ENCODE measurements at regions not wholly inside any gene's neighbourhood (a gene's known extent, or its start where the extent isn't known, plus 50 kb on each side); places are given as distances from the start of the nearest gene placed in this dataset.

- H3K27ac ChIP-seq (ENCODE audit: low read depth, low read length) = no peak overlapping the region
- H3K4me3 ChIP-seq (ENCODE audit: low read depth in 1 of 5, low read length in 5 of 5) = no peak overlapping the region
- H3K9ac ChIP-seq (ENCODE audit: low read length in 5 of 5) = no peak overlapping the region
- peaks cover 0 to 4% (median 2%) of the 10 kb centered on the region in 5 donors for H3K9me3 ChIP-seq (ENCODE audit: control insufficient read depth in 5 of 5, low read length in 5 of 5)
- H3K27me3 ChIP-seq (ENCODE audit: control insufficient read depth in 5 of 5, insufficient read depth in 4 of 5, low read length in 5 of 5) = no peaks in the 10 kb centered on the region
- no peaks in the 10 kb centered on the region for H3K4me1 ChIP-seq (ENCODE audit: control insufficient read depth in 5 of 5, insufficient read depth in 5 of 5, low read length in 5 of 5)
- H3K36me3 ChIP-seq (ENCODE audit: control insufficient read depth in 5 of 5, insufficient read depth in 5 of 5, low read length in 5 of 5) = no peaks in the 10 kb centered on the region
Observed at GRCh38 chr13:87903553-87903952, 232.4 kb downstream of the SLITRK5 start.

DNA sequence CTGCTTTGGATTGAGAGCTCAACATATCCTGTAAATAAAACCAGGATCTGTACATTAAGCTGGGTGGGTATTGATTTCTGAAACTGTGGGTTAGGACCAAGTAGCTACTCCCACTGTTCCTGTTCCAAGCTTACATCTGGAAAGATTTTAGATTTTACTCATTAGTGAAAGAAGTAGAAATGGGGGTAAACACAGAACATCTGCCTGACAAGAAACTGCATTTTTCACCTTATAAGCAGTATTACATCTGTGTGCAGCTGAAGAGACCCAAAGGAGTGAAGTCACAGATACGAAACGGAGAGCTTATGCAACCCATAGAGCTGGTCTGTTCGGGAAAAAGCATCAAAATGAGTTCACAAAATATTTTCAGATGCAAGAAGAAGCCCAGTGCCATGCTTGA, 235.2 kb downstream of the SLITRK5 start:
- Histone ChIP-seq H3K27ac (ENCODE audit: low read depth, low read length) (no peak overlapping the region), H3K4me1 (ENCODE audit: control insufficient read depth in 5 of 5, insufficient read depth in 5 of 5, low read length in 5 of 5) (no peaks in the 10 kb centered on the region), H3K27me3 (ENCODE audit: control insufficient read depth in 5 of 5, insufficient read depth in 4 of 5, low read length in 5 of 5) (no peaks in the 10 kb centered on the region), H3K9ac (ENCODE audit: low read length in 5 of 5) (no peak overlapping the region), H3K4me3 (ENCODE audit: low read depth in 1 of 5, low read length in 5 of 5) (no peak overlapping the region), H3K9me3 (ENCODE audit: control insufficient read depth in 5 of 5, low read length in 5 of 5) (no peaks in the 10 kb centered on the region), H3K36me3 (ENCODE audit: control insufficient read depth in 5 of 5, insufficient read depth in 5 of 5, low read length in 5 of 5) (no peaks in the 10 kb centered on the region)

- Histone ChIP-seq H3K4me3 (ENCODE audit: low read depth in 1 of 5, low read length in 5 of 5) (no peak overlapping the region), H3K36me3 (ENCODE audit: control insufficient read depth in 5 of 5, insufficient read depth in 5 of 5, low read length in 5 of 5) (no peaks in the 10 kb centered on the region), H3K27me3 (ENCODE audit: control insufficient read depth in 5 of 5, insufficient read depth in 4 of 5, low read length in 5 of 5) (no peaks in the 10 kb centered on the region), H3K9ac (ENCODE audit: low read length in 5 of 5) (no peak overlapping the region), H3K27ac (ENCODE audit: low read depth, low read length) (no peak overlapping the region), H3K4me1 (ENCODE audit: control insufficient read depth in 5 of 5, insufficient read depth in 5 of 5, low read length in 5 of 5) (no peaks in the 10 kb centered on the region), H3K9me3 (ENCODE audit: control insufficient read depth in 5 of 5, low read length in 5 of 5) (no peaks in the 10 kb centered on the region)
Observed at GRCh38 chr13:87907202-87907601, 236.0 kb downstream of the SLITRK5 start.

DNA sequence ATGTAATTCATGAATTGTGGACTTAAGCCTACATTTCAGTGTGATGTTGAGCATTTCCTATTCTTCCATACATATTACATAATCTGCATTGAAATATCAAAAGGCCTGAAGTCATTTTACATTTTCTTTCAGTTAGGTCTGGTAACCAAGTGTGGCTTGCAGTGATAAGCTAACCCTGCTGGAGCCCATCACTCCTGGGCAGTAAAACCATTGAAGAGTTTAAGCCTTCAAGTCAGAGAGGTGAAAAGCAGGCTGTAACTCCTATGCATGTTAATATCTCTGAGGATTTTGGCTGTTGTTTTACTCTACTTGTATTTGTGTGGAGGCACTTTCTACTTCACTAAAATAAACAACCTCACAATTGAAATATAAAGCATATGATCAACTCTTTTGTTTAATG, 248.8 kb downstream of the SLITRK5 start:
- no peaks in the 10 kb centered on the region for H3K9me3 ChIP-seq (ENCODE audit: control insufficient read depth in 5 of 5, low read length in 5 of 5)

GRCh38 chr13:87923753-87924152, 252.6 kb downstream of the SLITRK5 start:
- no peaks in the 10 kb centered on the region for H3K27me3 ChIP-seq (ENCODE audit: control insufficient read depth in 5 of 5, insufficient read depth in 4 of 5, low read length in 5 of 5)
- no peaks in the 10 kb centered on the region for H3K4me1 ChIP-seq (ENCODE audit: control insufficient read depth in 5 of 5, insufficient read depth in 5 of 5, low read length in 5 of 5)
- H3K36me3 ChIP-seq (ENCODE audit: control insufficient read depth in 5 of 5, insufficient read depth in 5 of 5, low read length in 5 of 5) = no peaks in the 10 kb centered on the region

More for the DNA sequence above, 248.8 kb downstream of the SLITRK5 start:
- H3K27ac ChIP-seq (ENCODE audit: low read depth, low read length) = no peak overlapping the region
- H3K27me3 ChIP-seq (ENCODE audit: control insufficient read depth in 5 of 5, insufficient read depth in 4 of 5, low read length in 5 of 5) = no peaks in the 10 kb centered on the region
- no peak overlapping the region for H3K4me3 ChIP-seq (ENCODE audit: low read depth in 1 of 5, low read length in 5 of 5)
- no peaks in the 10 kb centered on the region for H3K4me1 ChIP-seq (ENCODE audit: control insufficient read depth in 5 of 5, insufficient read depth in 5 of 5, low read length in 5 of 5)
- no peaks in the 10 kb centered on the region for H3K36me3 ChIP-seq (ENCODE audit: control insufficient read depth in 5 of 5, insufficient read depth in 5 of 5, low read length in 5 of 5)
- no peak overlapping the region for H3K9ac ChIP-seq (ENCODE audit: low read length in 5 of 5)

DNA sequence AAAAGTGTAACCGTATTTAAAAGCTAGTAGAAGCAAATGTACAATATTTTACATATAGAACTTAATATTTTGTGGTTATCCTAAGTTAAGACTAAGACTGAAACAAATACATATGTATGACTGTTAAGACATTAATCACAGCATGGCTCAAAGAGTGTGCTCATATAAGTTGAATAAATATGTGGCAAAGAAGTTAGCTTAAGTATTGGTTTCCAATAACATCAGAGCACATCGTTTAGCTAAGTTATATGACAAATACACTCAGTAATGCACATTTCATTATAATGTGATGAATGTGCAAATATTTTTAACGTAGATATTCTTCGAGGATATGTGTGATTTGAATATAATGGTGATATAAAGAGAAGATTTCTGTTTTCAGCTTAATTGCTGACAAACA, 253.8 kb downstream of the SLITRK5 start:
- Histone ChIP-seq H3K9me3 (ENCODE audit: control insufficient read depth in 5 of 5, low read length in 5 of 5) (no peaks in the 10 kb centered on the region), H3K27me3 (ENCODE audit: control insufficient read depth in 5 of 5, insufficient read depth in 4 of 5, low read length in 5 of 5) (no peaks in the 10 kb centered on the region), H3K27ac (ENCODE audit: low read depth, low read length) (no peak overlapping the region), H3K9ac (ENCODE audit: low read length in 5 of 5) (no peak overlapping the region), H3K4me1 (ENCODE audit: control insufficient read depth in 5 of 5, insufficient read depth in 5 of 5, low read length in 5 of 5) (no peaks in the 10 kb centered on the region), H3K36me3 (ENCODE audit: control insufficient read depth in 5 of 5, insufficient read depth in 5 of 5, low read length in 5 of 5) (no peaks in the 10 kb centered on the region), H3K4me3 (ENCODE audit: low read depth in 1 of 5, low read length in 5 of 5) (no peak overlapping the region)

More at GRCh38 chr13:87923753-87924152, 252.6 kb downstream of the SLITRK5 start:
- H3K9me3 ChIP-seq (ENCODE audit: control insufficient read depth in 5 of 5, low read length in 5 of 5) = no peaks in the 10 kb centered on the region
- H3K9ac ChIP-seq (ENCODE audit: low read length in 5 of 5) = no peak overlapping the region
- no peak overlapping the region for H3K4me3 ChIP-seq (ENCODE audit: low read depth in 1 of 5, low read length in 5 of 5)
- H3K27ac ChIP-seq (ENCODE audit: low read depth, low read length) = no peak overlapping the region

DNA sequence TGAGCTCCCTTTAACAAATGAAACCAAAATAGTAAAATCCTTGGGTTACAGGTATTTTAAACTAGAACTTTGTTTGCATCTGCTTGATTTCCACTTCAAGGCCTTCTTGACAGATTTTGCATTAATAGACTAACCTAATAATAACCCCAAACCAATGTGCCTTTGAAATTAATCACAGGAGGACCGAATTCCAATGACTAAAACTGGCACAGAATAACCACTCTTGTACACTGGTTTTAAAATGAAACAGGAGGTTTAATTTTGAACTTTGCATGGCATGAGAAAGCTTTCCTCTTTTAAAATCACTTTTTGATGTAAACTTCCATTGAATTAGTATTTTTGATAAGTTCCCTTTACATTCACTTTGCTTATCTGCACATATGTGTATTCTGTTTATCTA, 269.6 kb downstream of the SLITRK5 start:
- Histone ChIP-seq H3K27me3 (ENCODE audit: control insufficient read depth in 5 of 5, insufficient read depth in 4 of 5, low read length in 5 of 5) (no peaks in the 10 kb centered on the region), H3K4me1 (ENCODE audit: control insufficient read depth in 5 of 5, insufficient read depth in 5 of 5, low read length in 5 of 5) (no peaks in the 10 kb centered on the region), H3K27ac (ENCODE audit: low read depth, low read length) (no peak overlapping the region), H3K9ac (ENCODE audit: low read length in 5 of 5) (no peak overlapping the region), H3K4me3 (ENCODE audit: low read depth in 1 of 5, low read length in 5 of 5) (no peak overlapping the region), H3K9me3 (ENCODE audit: control insufficient read depth in 5 of 5, low read length in 5 of 5) (peaks cover 0 to 3% (median 0%) of the 10 kb centered on the region in 5 donors), H3K36me3 (ENCODE audit: control insufficient read depth in 5 of 5, insufficient read depth in 5 of 5, low read length in 5 of 5) (no peaks in the 10 kb centered on the region)

- peaks cover 0 to 3% (median 0%) of the 10 kb centered on the region in 5 donors for H3K9me3 ChIP-seq (ENCODE audit: control insufficient read depth in 5 of 5, low read length in 5 of 5)
- no peak overlapping the region for H3K27ac ChIP-seq (ENCODE audit: low read depth, low read length)
- H3K27me3 ChIP-seq (ENCODE audit: control insufficient read depth in 5 of 5, insufficient read depth in 4 of 5, low read length in 5 of 5) = no peaks in the 10 kb centered on the region
- no peaks in the 10 kb centered on the region for H3K36me3 ChIP-seq (ENCODE audit: control insufficient read depth in 5 of 5, insufficient read depth in 5 of 5, low read length in 5 of 5)
- no peak overlapping the region for H3K9ac ChIP-seq (ENCODE audit: low read length in 5 of 5)
- no peaks in the 10 kb centered on the region for H3K4me1 ChIP-seq (ENCODE audit: control insufficient read depth in 5 of 5, insufficient read depth in 5 of 5, low read length in 5 of 5)
- H3K4me3 ChIP-seq (ENCODE audit: low read depth in 1 of 5, low read length in 5 of 5) = no peak overlapping the region
Observed at GRCh38 chr13:87941226-87941625, 270.1 kb downstream of the SLITRK5 start.

- H3K4me3 ChIP-seq (ENCODE audit: low read depth in 1 of 5, low read length in 5 of 5) = no peak overlapping the region
- peaks cover 0 to 3% (median 0%) of the 10 kb centered on the region in 5 donors for H3K9me3 ChIP-seq (ENCODE audit: control insufficient read depth in 5 of 5, low read length in 5 of 5)
- H3K4me1 ChIP-seq (ENCODE audit: control insufficient read depth in 5 of 5, insufficient read depth in 5 of 5, low read length in 5 of 5) = no peaks in the 10 kb centered on the region
- no peak overlapping the region for H3K9ac ChIP-seq (ENCODE audit: low read length in 5 of 5)
- no peak overlapping the region for H3K27ac ChIP-seq (ENCODE audit: low read depth, low read length)
- H3K36me3 ChIP-seq (ENCODE audit: control insufficient read depth in 5 of 5, insufficient read depth in 5 of 5, low read length in 5 of 5) = no peaks in the 10 kb centered on the region
- H3K27me3 ChIP-seq (ENCODE audit: control insufficient read depth in 5 of 5, insufficient read depth in 4 of 5, low read length in 5 of 5) = no peaks in the 10 kb centered on the region
Observed at GRCh38 chr13:87942205-87942604, 271.0 kb downstream of the SLITRK5 start.

DNA sequence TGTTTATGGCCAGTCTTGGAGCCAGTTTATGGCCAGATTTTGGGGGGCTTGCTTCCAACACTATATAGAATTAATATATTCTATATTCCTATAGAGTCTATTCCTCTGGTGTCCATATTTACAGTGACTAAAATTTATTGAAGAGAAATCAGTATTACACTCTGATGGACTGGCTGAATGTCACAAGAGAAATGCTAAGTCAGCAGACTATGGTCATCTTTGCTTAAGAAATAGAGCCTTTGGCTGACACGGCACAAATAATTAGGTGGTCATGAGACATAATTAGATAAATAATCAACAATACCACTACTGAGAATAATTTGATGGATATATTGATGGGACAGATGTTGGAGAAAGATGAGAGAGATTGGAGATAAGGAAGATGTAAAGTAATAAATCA, 272.9 kb downstream of the SLITRK5 start:
- Histone ChIP-seq H3K36me3 (ENCODE audit: control insufficient read depth in 5 of 5, insufficient read depth in 5 of 5, low read length in 5 of 5) (no peaks in the 10 kb centered on the region), H3K27me3 (ENCODE audit: control insufficient read depth in 5 of 5, insufficient read depth in 4 of 5, low read length in 5 of 5) (no peaks in the 10 kb centered on the region), H3K27ac (ENCODE audit: low read depth, low read length) (no peak overlapping the region), H3K4me3 (ENCODE audit: low read depth in 1 of 5, low read length in 5 of 5) (no peak overlapping the region), H3K9ac (ENCODE audit: low read length in 5 of 5) (no peak overlapping the region), H3K4me1 (ENCODE audit: control insufficient read depth in 5 of 5, insufficient read depth in 5 of 5, low read length in 5 of 5) (no peaks in the 10 kb centered on the region), H3K9me3 (ENCODE audit: control insufficient read depth in 5 of 5, low read length in 5 of 5) (peaks cover 0 to 3% (median 0%) of the 10 kb centered on the region in 5 donors)

GRCh38 chr13:87952377-87952776, 281.2 kb downstream of the SLITRK5 start:
- H3K9ac ChIP-seq (ENCODE audit: low read length in 5 of 5) = no peak overlapping the region
- no peaks in the 10 kb centered on the region for H3K27me3 ChIP-seq (ENCODE audit: control insufficient read depth in 5 of 5, insufficient read depth in 4 of 5, low read length in 5 of 5)
- H3K36me3 ChIP-seq (ENCODE audit: control insufficient read depth in 5 of 5, insufficient read depth in 5 of 5, low read length in 5 of 5) = no peaks in the 10 kb centered on the region
- no peak overlapping the region for H3K4me3 ChIP-seq (ENCODE audit: low read depth in 1 of 5, low read length in 5 of 5)
- H3K9me3 ChIP-seq (ENCODE audit: control insufficient read depth in 5 of 5, low read length in 5 of 5) = no peaks in the 10 kb centered on the region
- no peak overlapping the region for H3K27ac ChIP-seq (ENCODE audit: low read depth, low read length)
- no peaks in the 10 kb centered on the region for H3K4me1 ChIP-seq (ENCODE audit: control insufficient read depth in 5 of 5, insufficient read depth in 5 of 5, low read length in 5 of 5)

Measured in subcutaneous abdominal adipose tissue (tissue), 5 donors.